ENCODE measurements at regions not wholly inside any gene's neighbourhood (a gene's known extent, or its start where the extent isn't known, plus 50 kb on each side); places are given as distances from the start of the nearest gene placed in this dataset.

- no peak for DNase-seq (ENCODE audit: extremely low read depth, low read depth)
- TF ChIP-seq CTCF (IDR thresholded peaks at IDR 0.05; ENCODE audit: low read depth, low read length) = no peak
These were observed 58.0 kb upstream of the ZC4H2 start for GRCh38 chrX:65034292-65034667.

All from AG09319 (cell line).